Activated naive CD8-positive, alpha-beta T cell treated with anti-CD3 and anti-CD28 coated beads, Interleukin-2, amount 50 U/mL, for 16 hours (primary cell): ENCODE measurements at regions not wholly inside any gene's neighbourhood (a gene's known extent, or its start where the extent isn't known, plus 50 kb on each side); places are given as distances from the start of the nearest gene placed in this dataset.
"Not testable (repeated sequence)": the region's sequence is repeated elsewhere in the genome, so short reads cannot be mapped to it uniquely, and the experiment has no call there.

Experiments
- DNase-seq: peaks from one replicate; pipeline ENCODE4 v3.0.0-alpha.2; 2020; ENCODE audit warnings: low read depth, low spot score

- DNase-seq: no peak
These were observed 311.9 kb downstream of the SHQ1 start for GRCh38 chr3:72536206-72536877.

- DNase-seq: no peak
These were observed 312.5 kb downstream of the SHQ1 start for GRCh38 chr3:72535772-72536171.

- DNase-seq: no peak
These were observed 314.4 kb downstream of the SHQ1 start for GRCh38 chr3:72533591-72534473.

GRCh38 chr3:72530426-72530825 lies 317.8 kb downstream of the SHQ1 start:
- DNase-seq: no peak

GRCh38 chr3:72529081-72529480 lies 319.2 kb downstream of the SHQ1 start:
- no peak for DNase-seq

- no peak for DNase-seq
These were observed 324.7 kb downstream of the SHQ1 start for GRCh38 chr3:72523429-72524151.

GRCh38 chr3:72520690-72521308 lies 327.4 kb downstream of the SHQ1 start:
- DNase-seq: no peak

- no peak for DNase-seq
These were observed 328.2 kb downstream of the SHQ1 start for GRCh38 chr3:72519946-72520604.

GRCh38 chr3:72517921-72518424 lies 330.3 kb downstream of the SHQ1 start:
- DNase-seq: no peak

GRCh38 chr3:72517336-72517735 lies 330.9 kb downstream of the SHQ1 start:
- DNase-seq: no peak

- no peak for DNase-seq
These were observed 331.9 kb downstream of the SHQ1 start for GRCh38 chr3:72516361-72516760.

- no peak for DNase-seq
These were observed 332.3 kb downstream of the SHQ1 start for GRCh38 chr3:72515941-72516340.

GRCh38 chr3:72515281-72515680 lies 333.0 kb downstream of the SHQ1 start:
- no peak for DNase-seq

- no peak for DNase-seq
These were observed 338.0 kb downstream of the SHQ1 start for GRCh38 chr3:72510247-72510646.

- no peak for DNase-seq
These were observed 342.5 kb downstream of the SHQ1 start for GRCh38 chr3:72505539-72506405.

- DNase-seq: not testable (repeated sequence)
These were observed 350.7 kb downstream of the SHQ1 start for GRCh38 chr3:72497501-72497900.

GRCh38 chr3:72496051-72496670 lies 352.1 kb downstream of the SHQ1 start:
- DNase-seq: no peak

GRCh38 chr3:72494626-72495025 lies 353.6 kb downstream of the SHQ1 start:
- DNase-seq: no peak

- DNase-seq: no peak
These were observed 354.1 kb downstream of the SHQ1 start for GRCh38 chr3:72494130-72494529.

GRCh38 chr3:72492240-72492639 lies 356.0 kb downstream of the SHQ1 start:
- no peak for DNase-seq
